ENCODE measurements at regions not wholly inside any gene's neighbourhood (a gene's known extent, or its start where the extent isn't known, plus 50 kb on each side); places are given as distances from the start of the nearest gene placed in this dataset.

- no peak overlapping the region for H3K27ac Mint-ChIP-seq
These were observed 137.9 kb downstream of the PDCD6IP start for GRCh38 chr3:33936171-33936920.

GRCh38 chr3:33936921-33937525 lies 138.6 kb downstream of the PDCD6IP start:
- ChIA-PET POLR2A (ENCODE audit: partially characterized antibody) (no interaction called here), CTCF (ENCODE audit: partially characterized antibody) (no interaction called here)
- Histone ChIP-seq H3K9me3 (ENCODE audit: control insufficient read depth in 1 of 2, low read length in 2 of 2) (no peaks in the 10 kb centered on the region), H3K36me3 (ENCODE audit: insufficient read depth, low read length) (no peaks in the 10 kb centered on the region), H3K27me3 (ENCODE audit: insufficient read depth, low read length) (no peaks in the 10 kb centered on the region), H3K27ac (ENCODE audit: low read depth, low read length) (no peak overlapping the region), H3K4me1 (ENCODE audit: insufficient read depth, low read length) (no peaks in the 10 kb centered on the region), H3K4me3 (ENCODE audit: low read length in 2 of 2) (no peak overlapping the region)
- Mint-ChIP-seq H3K4me3 (no peak overlapping the region), H3K9me3 (peaks cover 0 to 2% (median 0%) of the 10 kb centered on the region in 8 donors), H3K4me1 (no peaks in the 10 kb centered on the region), H3K27ac (no peak overlapping the region), H3K27me3 (peaks cover 8 to 11% of the 10 kb centered on the region in 2 donors), H3K36me3 (no peaks in the 10 kb centered on the region)
- intact Hi-C loops (cut with micrococcal nuclease), result no loop called here
- DNase-seq, result no peak

More at GRCh38 chr3:33936171-33936920, 137.9 kb downstream of the PDCD6IP start:
- Histone ChIP-seq H3K27me3 (ENCODE audit: insufficient read depth, low read length) (no peaks in the 10 kb centered on the region), H3K9me3 (ENCODE audit: control insufficient read depth in 1 of 2, low read length in 2 of 2) (no peaks in the 10 kb centered on the region), H3K4me1 (ENCODE audit: insufficient read depth, low read length) (no peaks in the 10 kb centered on the region), H3K27ac (ENCODE audit: low read depth, low read length) (no peak overlapping the region), H3K36me3 (ENCODE audit: insufficient read depth, low read length) (no peaks in the 10 kb centered on the region), H3K4me3 (ENCODE audit: low read length in 2 of 2) (no peak overlapping the region)
- Mint-ChIP-seq H3K4me1 (no peaks in the 10 kb centered on the region), H3K9me3 (peaks cover 0 to 2% (median 0%) of the 10 kb centered on the region in 8 donors), H3K27me3 (peaks cover 11% of the 10 kb centered on the region in 2 donors), H3K4me3 (no peak overlapping the region), H3K36me3 (no peaks in the 10 kb centered on the region)
- intact Hi-C loops (cut with micrococcal nuclease), result no loop called here
- ChIA-PET POLR2A (ENCODE audit: partially characterized antibody) (no interaction called here), CTCF (ENCODE audit: partially characterized antibody) (no interaction called here)
- DNase-seq, result no peak

- Histone ChIP-seq H3K36me3 (ENCODE audit: insufficient read depth, low read length) (no peaks in the 10 kb centered on the region), H3K9me3 (ENCODE audit: control insufficient read depth in 1 of 2, low read length in 2 of 2) (no peaks in the 10 kb centered on the region), H3K27ac (ENCODE audit: low read depth, low read length) (no peak overlapping the region), H3K27me3 (ENCODE audit: insufficient read depth, low read length) (no peaks in the 10 kb centered on the region), H3K4me3 (ENCODE audit: low read length in 2 of 2) (no peak overlapping the region), H3K4me1 (ENCODE audit: insufficient read depth, low read length) (no peaks in the 10 kb centered on the region)
- POLR2A ChIA-PET (ENCODE audit: partially characterized antibody), result no interaction called here
- Mint-ChIP-seq H3K27me3 (peaks cover 8 to 11% of the 10 kb centered on the region in 2 donors), H3K4me3 (no peak overlapping the region), H3K4me1 (no peaks in the 10 kb centered on the region), H3K36me3 (no peaks in the 10 kb centered on the region), H3K9me3 (peaks cover 0 to 2% (median 0%) of the 10 kb centered on the region in 8 donors), H3K27ac (no peak overlapping the region)
- intact Hi-C loops (cut with micrococcal nuclease), result no loop called here
- DNase-seq, result no peak
- CTCF ChIA-PET (ENCODE audit: partially characterized antibody), result no interaction called here
These were observed 139.2 kb downstream of the PDCD6IP start for GRCh38 chr3:33937628-33938027.

- Mint-ChIP-seq H3K4me1 (no peaks in the 10 kb centered on the region), H3K27me3 (peaks cover 9 to 14% of the 10 kb centered on the region in 2 donors), H3K36me3 (no peaks in the 10 kb centered on the region), H3K4me3 (no peak overlapping the region), H3K27ac (no peak overlapping the region), H3K9me3 (peaks cover 0 to 2% (median 0%) of the 10 kb centered on the region in 8 donors)
- Histone ChIP-seq H3K4me3 (ENCODE audit: low read length in 2 of 2) (no peak overlapping the region), H3K9me3 (ENCODE audit: control insufficient read depth in 1 of 2, low read length in 2 of 2) (no peaks in the 10 kb centered on the region), H3K27ac (ENCODE audit: low read depth, low read length) (no peak overlapping the region), H3K27me3 (ENCODE audit: insufficient read depth, low read length) (no peaks in the 10 kb centered on the region), H3K4me1 (ENCODE audit: insufficient read depth, low read length) (no peaks in the 10 kb centered on the region), H3K36me3 (ENCODE audit: insufficient read depth, low read length) (no peaks in the 10 kb centered on the region)
- intact Hi-C loops (cut with micrococcal nuclease), result no loop called here
- no peak for DNase-seq
- POLR2A ChIA-PET (ENCODE audit: partially characterized antibody), result no interaction called here
- CTCF ChIA-PET (ENCODE audit: partially characterized antibody), result no interaction called here
These were observed 141.7 kb downstream of the PDCD6IP start for GRCh38 chr3:33940149-33940548.

GRCh38 chr3:33940736-33941135 lies 142.3 kb downstream of the PDCD6IP start:
- Histone ChIP-seq H3K27me3 (ENCODE audit: insufficient read depth, low read length) (no peaks in the 10 kb centered on the region), H3K4me1 (ENCODE audit: insufficient read depth, low read length) (no peaks in the 10 kb centered on the region), H3K4me3 (ENCODE audit: low read length in 2 of 2) (no peak overlapping the region), H3K27ac (ENCODE audit: low read depth, low read length) (no peak overlapping the region), H3K9me3 (ENCODE audit: control insufficient read depth in 1 of 2, low read length in 2 of 2) (no peaks in the 10 kb centered on the region), H3K36me3 (ENCODE audit: insufficient read depth, low read length) (no peaks in the 10 kb centered on the region)
- intact Hi-C loops (cut with micrococcal nuclease), result no loop called here
- Mint-ChIP-seq H3K36me3 (no peaks in the 10 kb centered on the region), H3K4me1 (no peaks in the 10 kb centered on the region), H3K4me3 (no peak overlapping the region), H3K27me3 (peaks cover 5 to 11% of the 10 kb centered on the region in 2 donors), H3K9me3 (no peaks in the 10 kb centered on the region), H3K27ac (no peak overlapping the region)
- ChIA-PET POLR2A (ENCODE audit: partially characterized antibody) (no interaction called here), CTCF (ENCODE audit: partially characterized antibody) (no interaction called here)
- DNase-seq, result no peak

- H3K27me3 ChIP-seq (ENCODE audit: insufficient read depth, low read length), result no peaks in the 10 kb centered on the region
- no peak overlapping the region for H3K4me3 Mint-ChIP-seq
- no peaks in the 10 kb centered on the region for H3K9me3 ChIP-seq (ENCODE audit: control insufficient read depth in 1 of 2, low read length in 2 of 2)
- H3K4me1 Mint-ChIP-seq, result no peaks in the 10 kb centered on the region
- no peak overlapping the region for H3K4me3 ChIP-seq (ENCODE audit: low read length in 2 of 2)
- H3K9me3 Mint-ChIP-seq, result no peaks in the 10 kb centered on the region
- no peak overlapping the region for H3K27ac ChIP-seq (ENCODE audit: low read depth, low read length)
- no peaks in the 10 kb centered on the region for H3K36me3 ChIP-seq (ENCODE audit: insufficient read depth, low read length)
- no peaks in the 10 kb centered on the region for H3K4me1 ChIP-seq (ENCODE audit: insufficient read depth, low read length)
- POLR2A ChIA-PET (ENCODE audit: partially characterized antibody), result no interaction called here
- H3K36me3 Mint-ChIP-seq, result no peaks in the 10 kb centered on the region
- intact Hi-C loops (cut with micrococcal nuclease), result no loop called here
- no peak overlapping the region for H3K27ac Mint-ChIP-seq
- peaks cover 4 to 9% of the 10 kb centered on the region in 2 donors for H3K27me3 Mint-ChIP-seq
- no peak for DNase-seq
- CTCF ChIA-PET (ENCODE audit: partially characterized antibody), result no interaction called here
These were observed 143.4 kb downstream of the PDCD6IP start for GRCh38 chr3:33941804-33942203.

- Mint-ChIP-seq H3K4me3 (no peak overlapping the region), H3K27me3 (peaks cover 1 to 9% of the 10 kb centered on the region in 2 donors), H3K27ac (no peak overlapping the region), H3K4me1 (no peaks in the 10 kb centered on the region), H3K9me3 (no peaks in the 10 kb centered on the region), H3K36me3 (no peaks in the 10 kb centered on the region)
- Histone ChIP-seq H3K27ac (ENCODE audit: low read depth, low read length) (no peak overlapping the region), H3K4me1 (ENCODE audit: insufficient read depth, low read length) (no peaks in the 10 kb centered on the region), H3K4me3 (ENCODE audit: low read length in 2 of 2) (no peak overlapping the region), H3K27me3 (ENCODE audit: insufficient read depth, low read length) (no peaks in the 10 kb centered on the region), H3K9me3 (ENCODE audit: control insufficient read depth in 1 of 2, low read length in 2 of 2) (no peaks in the 10 kb centered on the region), H3K36me3 (ENCODE audit: insufficient read depth, low read length) (no peaks in the 10 kb centered on the region)
- intact Hi-C loops (cut with micrococcal nuclease), result no loop called here
- ChIA-PET CTCF (ENCODE audit: partially characterized antibody) (no interaction called here), POLR2A (ENCODE audit: partially characterized antibody) (no interaction called here)
- no peak for DNase-seq
These were observed 144.2 kb downstream of the PDCD6IP start for GRCh38 chr3:33942483-33943150.
